Gastroesophageal sphincter (tissue), 3 donors: ENCODE measurements at regions not wholly inside any gene's neighbourhood (a gene's known extent, or its start where the extent isn't known, plus 50 kb on each side); places are given as distances from the start of the nearest gene placed in this dataset.

ENCODE experiments used
- CTCF ChIP-seq, 4 experiments: fragments of 200-600 bp in 2 of 4; fragments of 450-650 bp in 2 of 4; sonication (generic) in 1 of 4; IDR thresholded peaks; one replicate each; pipeline ENCODE4 v1.5.1; 2017 to 2019; ENCODE audit warnings: antibody characterized with exemption in 4 of 4, mild to moderate bottlenecking in 2 of 4, moderate library complexity in 2 of 4
- POLR2AphosphoS5 ChIP-seq: sonication (generic); formaldehyde crosslinking; IDR thresholded peaks from one replicate; pipeline ENCODE4 v1.6.1; 2017; ENCODE audit warnings: antibody characterized with exemption

- TF ChIP-seq CTCF (IDR thresholded peaks at IDR 0.05) = no peak
- TF ChIP-seq POLR2AphosphoS5 = no peak
Measured at GRCh38 chr2:104077573-104077972, 776.3 kb upstream of the POU3F3 start.
